Astrocyte (in vitro differentiated cells and primary cell): ENCODE measurements at regions not wholly inside any gene's neighbourhood (a gene's known extent, or its start where the extent isn't known, plus 50 kb on each side); places are given as distances from the start of the nearest gene placed in this dataset.
"Not testable (repeated sequence)": the region's sequence is repeated elsewhere in the genome, so short reads cannot be mapped to it uniquely, and the experiment has no call there.

ENCODE experiments used
- DNase-seq: peaks from one replicate; pipeline ENCODE4 v3.0.0-alpha.2; 2010; ENCODE audit warnings: low read depth
- FAIRE-seq: peaks from 2 replicates; lab custom pipeline; 2011; peaks lifted over from hg19 to GRCh38; lab: Jason Lieb, UNC
- H2AFZ ChIP-seq: 2 replicates; pipeline ENCODE4 v1.6.0; 2012; ENCODE audit warnings: low read depth, low read length, inconsistent platforms
- H3K27ac ChIP-seq: 2 replicates; pipeline ENCODE4 v1.5.1; 2011; ENCODE audit warnings: low read depth, low read length, inconsistent platforms
- H3K27me3 ChIP-seq: 2 replicates; pipeline ENCODE4 v1.6.0; 2011; ENCODE audit warnings: low read length, inconsistent platforms; ENCODE audit not compliant: insufficient read depth
- H3K36me3 ChIP-seq: 2 replicates; pipeline ENCODE4 v1.5.1; 2011; ENCODE audit warnings: low read length, inconsistent platforms; ENCODE audit not compliant: insufficient read depth
- H3K4me1 ChIP-seq: 2 replicates; pipeline ENCODE4 v1.5.1; 2011; ENCODE audit warnings: low read length, inconsistent platforms; ENCODE audit not compliant: insufficient read depth
- H3K4me2 ChIP-seq: 2 replicates; pipeline ENCODE4 v1.6.0; 2012; ENCODE audit warnings: low read length, inconsistent platforms
- H3K4me3 ChIP-seq: 2 replicates; pipeline ENCODE4 v1.5.1; 2011; ENCODE audit warnings: low read depth, mild to moderate bottlenecking, low read length, inconsistent platforms; ENCODE audit not compliant: insufficient read depth
- H3K79me2 ChIP-seq: 2 replicates; pipeline ENCODE4 v1.6.0; 2012; ENCODE audit warnings: mild to moderate bottlenecking, low read length, inconsistent platforms; ENCODE audit not compliant: insufficient read depth
- H3K9ac ChIP-seq: 2 replicates; pipeline ENCODE4 v1.6.0; 2012; ENCODE audit warnings: mild to moderate bottlenecking, low read length, inconsistent platforms
- H3K9me3 ChIP-seq: 2 replicates; pipeline ENCODE4 v1.5.1; 2012; ENCODE audit warnings: low read depth, mild to moderate bottlenecking, low read length, inconsistent platforms; ENCODE audit not compliant: insufficient read depth
- H4K20me1 ChIP-seq: 2 replicates; pipeline ENCODE4 v1.6.0; 2012; ENCODE audit warnings: low read length, inconsistent platforms; ENCODE audit not compliant: insufficient read depth
- H3K27ac Mint-ChIP-seq: one replicate; pipeline ENCODE4 v1.8.0; 2021; ENCODE audit warnings: mild to moderate bottlenecking, mixed read lengths; ENCODE audit not compliant: unreplicated experiment
- H3K27me3 Mint-ChIP-seq: one replicate; pipeline ENCODE4 v1.8.0; 2021; ENCODE audit warnings: low read depth, mixed read lengths; ENCODE audit not compliant: unreplicated experiment
- H3K36me3 Mint-ChIP-seq: one replicate; pipeline ENCODE4 v1.8.0; 2021; ENCODE audit warnings: low read depth, mixed read lengths; ENCODE audit not compliant: unreplicated experiment
- H3K4me1 Mint-ChIP-seq: one replicate; pipeline ENCODE4 v1.8.0; 2021; ENCODE audit warnings: low read depth, mixed read lengths; ENCODE audit not compliant: unreplicated experiment
- H3K4me3 Mint-ChIP-seq: one replicate; pipeline ENCODE4 v1.8.0; 2021; ENCODE audit warnings: mild to moderate bottlenecking, moderate library complexity, mixed read lengths; ENCODE audit not compliant: unreplicated experiment
- H3K9me3 Mint-ChIP-seq: one replicate; pipeline ENCODE4 v1.8.0; 2021; ENCODE audit warnings: mild to moderate bottlenecking, mixed read lengths; ENCODE audit not compliant: unreplicated experiment
- EZH2 ChIP-seq: IDR thresholded peaks from 2 replicates; pipeline ENCODE4 v1.6.1; 2012; ENCODE audit warnings: mild to moderate bottlenecking, low read length, inconsistent platforms; ENCODE audit not compliant: insufficient read depth
- TF ChIP-seq, protein P1 (sequence below): IDR thresholded peaks from 2 replicates; pipeline ENCODE4 v1.5.1; 2011; ENCODE audit warnings: low read depth, mild to moderate bottlenecking, inconsistent platforms, low read length, moderate library complexity; ENCODE audit not compliant: insufficient read depth

DNA sequence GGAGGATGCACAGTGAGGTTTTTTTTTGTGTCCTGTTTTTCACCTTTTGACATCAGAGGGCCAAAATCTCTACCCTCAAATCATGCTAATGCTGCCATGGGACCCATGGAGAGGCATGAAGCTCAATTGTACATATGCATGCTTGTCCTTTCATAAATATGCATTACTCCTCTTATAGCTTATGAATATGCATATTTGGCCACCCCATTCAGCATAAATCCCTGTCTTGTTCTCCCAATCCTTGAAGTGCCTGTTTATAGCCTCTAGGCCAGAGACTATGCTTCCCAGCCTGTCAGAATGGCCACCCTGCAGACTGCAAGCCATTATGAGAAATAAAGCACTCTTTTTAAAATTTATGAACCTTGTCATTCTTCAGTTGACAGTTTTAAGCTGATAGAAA, 696.4 kb upstream of the ZNF804A start:
- Mint-ChIP-seq H3K4me1 (peaks cover 8% of the 10 kb centered on the region), H3K4me3 (no peak overlapping the region), H3K9me3 (no peaks in the 10 kb centered on the region), H3K27ac (no peak overlapping the region), H3K36me3 (no peaks in the 10 kb centered on the region), H3K27me3 (no peaks in the 10 kb centered on the region)
- Histone ChIP-seq H3K27me3 (no peaks in the 10 kb centered on the region), H3K9ac (no peak overlapping the region), H3K27ac (no peak overlapping the region), H3K36me3 (no peaks in the 10 kb centered on the region), H3K4me3 (no peak overlapping the region), H4K20me1 (no peaks in the 10 kb centered on the region), H3K79me2 (no peaks in the 10 kb centered on the region), H3K9me3 (no peaks in the 10 kb centered on the region), H3K4me1 (no peaks in the 10 kb centered on the region), H3K4me2 (no peak overlapping the region), H2AFZ (no peak overlapping the region)
- FAIRE-seq, result no peak
- DNase-seq, result no peak
- TF ChIP-seq, protein P1, sequence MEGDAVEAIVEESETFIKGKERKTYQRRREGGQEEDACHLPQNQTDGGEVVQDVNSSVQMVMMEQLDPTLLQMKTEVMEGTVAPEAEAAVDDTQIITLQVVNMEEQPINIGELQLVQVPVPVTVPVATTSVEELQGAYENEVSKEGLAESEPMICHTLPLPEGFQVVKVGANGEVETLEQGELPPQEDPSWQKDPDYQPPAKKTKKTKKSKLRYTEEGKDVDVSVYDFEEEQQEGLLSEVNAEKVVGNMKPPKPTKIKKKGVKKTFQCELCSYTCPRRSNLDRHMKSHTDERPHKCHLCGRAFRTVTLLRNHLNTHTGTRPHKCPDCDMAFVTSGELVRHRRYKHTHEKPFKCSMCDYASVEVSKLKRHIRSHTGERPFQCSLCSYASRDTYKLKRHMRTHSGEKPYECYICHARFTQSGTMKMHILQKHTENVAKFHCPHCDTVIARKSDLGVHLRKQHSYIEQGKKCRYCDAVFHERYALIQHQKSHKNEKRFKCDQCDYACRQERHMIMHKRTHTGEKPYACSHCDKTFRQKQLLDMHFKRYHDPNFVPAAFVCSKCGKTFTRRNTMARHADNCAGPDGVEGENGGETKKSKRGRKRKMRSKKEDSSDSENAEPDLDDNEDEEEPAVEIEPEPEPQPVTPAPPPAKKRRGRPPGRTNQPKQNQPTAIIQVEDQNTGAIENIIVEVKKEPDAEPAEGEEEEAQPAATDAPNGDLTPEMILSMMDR, result no peak
- no peak for TF ChIP-seq EZH2

DNA sequence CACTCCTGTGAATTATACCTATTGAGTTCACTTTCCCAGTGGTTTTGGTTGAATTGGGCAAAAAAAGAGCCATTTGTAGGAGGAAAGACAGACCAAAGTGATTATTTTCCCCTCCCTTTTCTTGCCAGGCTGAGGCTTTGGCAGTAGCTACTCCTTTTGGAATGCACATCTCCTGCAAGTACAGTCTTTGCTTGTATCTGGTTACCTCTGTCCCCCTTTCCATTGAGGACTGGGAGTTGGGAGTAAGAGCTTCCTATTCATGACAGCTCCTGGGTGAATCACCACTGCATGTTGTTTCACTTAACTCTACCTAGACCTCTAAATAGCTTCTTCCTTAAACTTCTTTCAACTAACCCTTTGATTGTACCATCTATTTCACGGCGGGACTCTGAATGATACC, 695.3 kb upstream of the ZNF804A start:
- Histone ChIP-seq H3K27me3 (no peaks in the 10 kb centered on the region), H2AFZ (no peak overlapping the region), H3K36me3 (no peaks in the 10 kb centered on the region), H3K9ac (no peak overlapping the region), H3K27ac (no peak overlapping the region), H3K4me2 (no peak overlapping the region), H4K20me1 (no peaks in the 10 kb centered on the region), H3K4me3 (no peak overlapping the region), H3K79me2 (no peaks in the 10 kb centered on the region), H3K9me3 (no peaks in the 10 kb centered on the region), H3K4me1 (no peaks in the 10 kb centered on the region)
- Mint-ChIP-seq H3K36me3 (no peaks in the 10 kb centered on the region), H3K27ac (no peak overlapping the region), H3K4me1 (peaks cover 8% of the 10 kb centered on the region), H3K27me3 (no peaks in the 10 kb centered on the region), H3K4me3 (no peak overlapping the region), H3K9me3 (no peaks in the 10 kb centered on the region)
- FAIRE-seq, result no peak
- DNase-seq, result no peak
- no peak for TF ChIP-seq EZH2
- TF ChIP-seq, protein P1, result no peak

DNA sequence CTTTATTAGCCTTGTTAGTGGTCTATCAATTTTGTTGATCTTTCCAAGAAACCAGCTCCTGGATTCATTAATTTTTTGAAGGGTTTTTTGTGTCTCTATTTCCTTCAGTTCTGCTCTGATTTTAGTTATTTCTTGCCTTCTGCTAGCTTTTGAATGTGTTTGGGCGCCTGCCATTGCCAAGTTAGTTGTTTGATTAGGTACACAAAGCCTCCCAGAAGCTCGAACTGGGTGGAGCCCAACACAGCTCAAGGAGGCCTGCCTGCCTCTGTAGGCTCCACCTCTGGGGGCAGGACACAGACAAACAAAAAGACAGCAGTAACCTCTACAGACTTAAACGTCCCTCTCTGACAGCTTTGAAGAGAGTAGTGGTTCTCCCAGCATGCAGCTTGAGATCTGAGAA, 682.3 kb upstream of the ZNF804A start:
- H3K4me2 ChIP-seq, H3K27ac Mint-ChIP-seq, DNase-seq, H2AFZ ChIP-seq, FAIRE-seq, H3K9ac ChIP-seq, H3K4me3 ChIP-seq, H3K4me1 Mint-ChIP-seq, H4K20me1 ChIP-seq, H3K27ac ChIP-seq, H3K27me3 Mint-ChIP-seq, H3K4me1 ChIP-seq, H3K4me3 Mint-ChIP-seq, H3K79me2 ChIP-seq, H3K9me3 ChIP-seq, H3K36me3 ChIP-seq, H3K27me3 ChIP-seq, H3K9me3 Mint-ChIP-seq, H3K36me3 Mint-ChIP-seq: not testable (repeated sequence)
